OCI-M1 (cell line): ENCODE measurements at regions not wholly inside any gene's neighbourhood (a gene's known extent, or its start where the extent isn't known, plus 50 kb on each side); places are given as distances from the start of the nearest gene placed in this dataset.

Experiments used
- DNase-seq: peaks from one replicate; lab custom pipeline; 2025; lab: John Stamatoyannopoulos, UW

DNA sequence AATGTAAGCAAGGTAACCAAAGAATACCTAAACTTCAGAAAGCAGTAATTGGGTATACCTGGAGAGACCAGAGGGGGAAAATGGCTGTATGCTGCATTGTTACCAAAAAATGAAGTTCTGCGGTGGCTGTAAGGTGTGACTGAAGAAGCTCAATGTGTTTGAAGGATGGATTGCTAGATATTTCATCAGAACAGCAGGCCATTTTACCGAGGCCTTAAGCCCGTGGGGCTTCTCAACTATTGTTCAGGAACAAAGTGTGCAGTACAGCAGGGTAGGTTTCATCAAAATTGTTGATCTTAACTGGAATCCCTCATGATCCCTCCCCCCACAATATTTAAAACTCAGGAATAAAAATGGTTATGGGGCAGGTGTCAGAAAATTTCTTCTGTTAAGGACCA lies 204.0 kb upstream of the GHITM start:
- peak; percentile 24 for DNase-seq

DNA sequence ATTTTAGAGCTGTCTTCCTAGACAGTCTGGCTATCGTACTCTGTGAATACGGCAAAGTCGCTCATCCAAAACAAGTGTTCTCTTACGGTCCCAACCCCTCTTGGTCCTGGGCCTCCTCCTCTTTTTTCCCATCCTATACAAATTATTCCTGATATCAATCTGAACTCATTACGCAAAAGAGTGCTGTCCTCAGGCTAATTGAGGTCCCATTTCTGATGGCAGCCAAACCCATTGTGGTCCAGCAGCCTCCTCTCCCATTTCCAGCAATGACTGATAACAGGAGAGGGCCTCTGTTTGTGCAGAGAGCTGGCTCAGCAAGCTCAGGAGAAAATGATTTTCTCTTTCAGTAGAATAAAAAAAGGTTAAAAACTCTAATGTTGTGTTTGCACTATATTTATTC lies 203.4 kb upstream of the GHITM start:
- no peak for DNase-seq

DNA sequence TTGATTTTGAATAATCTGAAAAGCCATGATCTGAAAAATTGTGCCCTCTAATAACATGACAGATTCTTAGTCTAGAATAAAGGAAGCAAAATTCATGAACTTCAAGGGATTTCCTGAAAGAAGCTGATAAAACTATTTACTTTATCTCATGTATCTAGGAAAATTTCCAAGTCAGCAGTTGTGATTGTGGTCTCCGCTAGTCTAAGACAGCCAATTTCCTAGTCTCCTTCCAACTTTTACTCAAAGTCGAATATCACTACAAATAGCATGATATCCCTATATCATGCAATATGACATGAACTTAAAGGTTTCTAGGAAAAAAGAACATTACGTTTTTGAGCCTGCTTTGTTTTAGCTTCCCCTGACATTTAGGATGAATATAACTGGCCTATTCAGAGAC lies 202.1 kb upstream of the GHITM start:
- no peak for DNase-seq

DNA sequence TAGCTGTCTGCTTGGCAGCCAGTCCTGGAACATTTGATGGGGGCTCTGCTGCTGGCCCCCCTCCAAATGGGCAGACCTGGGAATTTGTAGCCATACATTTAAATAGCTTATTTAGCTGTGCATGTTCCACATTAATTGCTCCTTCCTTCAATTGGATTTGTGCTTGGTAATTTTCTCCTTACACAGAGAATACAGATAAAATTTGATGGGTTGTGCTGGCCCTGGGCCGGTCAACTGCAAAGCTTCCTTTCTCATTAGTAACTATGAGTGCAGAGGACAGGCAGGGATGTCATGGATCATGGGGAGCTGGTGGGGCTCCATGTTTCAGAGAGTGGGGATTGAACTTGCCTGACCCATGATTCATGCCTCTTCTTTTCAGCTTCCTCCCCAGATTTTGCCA lies 201.5 kb upstream of the GHITM start:
- DNase-seq = no peak

DNA sequence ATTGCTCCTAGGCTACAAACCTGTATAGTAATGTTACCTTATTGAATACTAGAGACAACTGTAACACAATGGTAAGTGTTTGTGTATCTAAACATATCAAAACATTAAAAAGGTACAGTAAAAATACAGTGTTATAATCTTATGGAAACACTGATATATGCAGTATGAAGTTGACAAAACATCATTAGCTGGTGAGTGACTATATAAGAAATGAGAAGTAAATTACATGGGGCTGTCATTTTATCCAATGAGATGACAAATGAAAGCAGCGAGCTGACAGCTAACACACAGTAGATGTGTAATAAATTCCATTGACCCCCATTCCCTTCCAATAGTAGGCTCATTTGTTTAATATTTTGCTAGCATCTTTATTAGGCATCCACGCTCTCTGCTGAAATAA lies 198.1 kb upstream of the GHITM start:
- DNase-seq = no peak

DNA sequence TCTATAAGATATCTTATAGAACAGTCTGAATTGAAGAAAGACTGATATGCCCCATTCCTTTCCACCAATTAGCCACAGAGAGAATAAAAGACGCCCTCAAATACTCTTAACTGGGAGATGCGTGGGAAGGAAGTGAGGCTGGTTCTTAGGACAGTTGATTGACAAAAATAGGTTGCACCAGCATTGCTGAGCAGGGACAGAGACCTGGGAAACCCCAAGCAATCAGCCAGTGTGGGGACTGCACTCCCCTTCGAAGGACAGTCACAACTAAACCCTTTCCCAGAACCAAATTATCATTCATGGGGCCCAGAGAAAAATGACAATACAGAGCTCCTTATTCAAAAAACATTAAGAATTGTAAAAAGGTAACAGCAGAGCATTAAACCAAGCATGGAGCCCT lies 196.9 kb upstream of the GHITM start:
- no peak for DNase-seq

DNA sequence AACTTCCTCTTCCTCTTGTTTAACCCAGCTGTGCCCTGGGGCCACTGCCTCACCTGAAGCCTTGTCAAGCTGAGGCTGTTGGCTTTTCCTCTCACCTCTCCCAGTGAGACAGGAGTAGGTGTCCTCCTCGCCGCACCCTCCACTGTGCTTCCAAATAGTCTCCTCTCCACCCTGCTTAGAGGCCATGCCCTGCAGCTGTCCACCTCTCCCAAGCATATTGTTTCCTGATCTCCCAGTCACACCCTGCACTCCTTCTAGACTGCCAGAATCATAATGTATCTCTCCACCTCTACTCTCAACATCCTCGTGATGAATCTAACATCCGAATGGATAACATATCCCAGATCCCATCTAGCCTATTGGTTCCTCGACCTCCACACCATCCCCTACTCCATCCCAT lies 196.3 kb upstream of the GHITM start:
- no peak for DNase-seq

DNA sequence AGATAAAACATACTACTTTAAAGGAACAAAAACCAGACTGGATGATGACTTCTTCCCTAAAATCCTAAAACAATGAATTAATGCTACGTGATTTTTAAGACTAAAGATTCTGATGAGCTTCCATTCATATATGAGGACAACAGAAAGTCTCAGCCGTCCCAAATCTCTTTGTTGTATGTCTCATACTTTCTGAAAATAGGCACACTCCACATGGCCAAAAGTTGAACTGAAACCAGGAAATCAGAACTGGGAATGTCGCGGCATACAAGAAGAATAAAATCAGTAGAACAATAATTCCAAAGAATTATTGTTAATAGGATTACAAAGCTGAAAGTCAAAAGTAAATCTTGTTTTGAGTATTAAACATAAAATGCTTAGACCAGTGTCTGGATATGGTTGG lies 195.4 kb upstream of the GHITM start:
- no peak for DNase-seq

DNA sequence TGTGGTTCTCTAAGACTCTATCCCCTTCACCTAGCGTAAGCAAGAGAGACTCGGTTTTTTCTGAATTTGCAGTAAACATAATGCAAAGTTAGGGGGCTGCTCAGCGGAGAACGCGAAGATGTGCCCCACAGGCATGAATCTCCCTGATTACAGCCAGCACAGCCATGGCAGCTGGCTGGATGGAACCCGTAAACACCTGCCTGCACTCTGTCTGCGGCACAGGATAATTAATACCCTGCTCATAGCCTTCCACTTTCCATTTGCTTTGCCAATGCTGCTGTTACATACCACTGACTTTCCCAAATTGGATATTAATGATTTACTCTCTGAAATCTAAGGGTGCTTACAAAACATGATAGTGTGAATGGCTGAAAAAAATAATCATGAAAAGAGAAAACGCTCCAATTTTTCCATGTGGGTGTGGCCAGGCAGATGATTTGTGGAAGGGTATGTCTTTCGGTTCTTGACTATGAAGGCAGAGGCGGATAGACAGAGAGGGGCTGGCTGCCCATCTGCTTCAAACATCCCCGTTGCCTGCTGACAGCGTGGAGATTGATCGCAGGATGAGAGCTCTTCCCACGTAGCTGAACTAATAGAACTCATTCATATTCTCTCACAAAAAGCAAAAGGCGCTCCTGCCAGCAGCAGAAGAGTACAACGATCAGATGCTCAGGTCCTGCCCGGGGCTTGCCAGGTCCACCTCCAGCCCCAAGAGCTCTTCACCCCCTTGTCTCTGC lies 193.2 kb upstream of the GHITM start:
- DNase-seq = no peak

DNA sequence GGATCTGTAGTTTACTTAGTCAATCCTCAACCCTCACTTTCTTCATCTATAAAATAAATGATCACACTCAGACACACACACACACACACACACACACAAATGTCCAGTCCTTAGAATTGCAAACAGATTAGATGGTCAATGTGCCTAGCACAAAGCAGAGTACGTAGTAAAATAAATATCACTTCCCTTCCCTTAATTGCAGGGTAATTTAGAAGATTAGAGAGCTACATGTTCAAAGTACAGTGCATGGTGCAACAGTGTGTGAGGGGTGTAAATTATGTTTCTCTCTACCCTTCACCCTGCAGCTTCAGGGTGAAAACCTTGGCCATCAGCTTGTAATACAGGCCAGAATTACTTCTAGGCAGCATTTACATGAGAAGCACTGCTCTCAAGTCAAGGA lies 187.0 kb upstream of the GHITM start:
- DNase-seq = no peak

DNA sequence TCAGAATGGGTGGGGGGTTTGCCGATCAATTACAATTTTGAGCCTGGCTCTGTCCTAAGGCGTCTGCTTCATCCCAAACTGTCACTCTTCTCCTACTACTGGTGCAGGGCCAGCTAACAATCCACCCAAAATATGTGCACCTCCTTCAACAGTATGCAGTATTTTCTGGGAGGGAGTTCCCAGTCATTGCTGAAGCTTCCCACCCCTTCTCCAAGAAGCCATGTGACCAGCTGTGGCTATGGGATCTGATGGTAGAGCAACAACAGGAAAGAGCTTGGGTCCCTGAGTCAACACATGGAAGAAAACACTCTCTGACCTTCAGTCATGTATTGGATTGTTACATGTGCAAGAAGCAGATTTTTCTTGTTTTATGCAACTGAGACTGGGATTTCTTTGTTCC lies 185.7 kb upstream of the GHITM start:
- DNase-seq = no peak

DNA sequence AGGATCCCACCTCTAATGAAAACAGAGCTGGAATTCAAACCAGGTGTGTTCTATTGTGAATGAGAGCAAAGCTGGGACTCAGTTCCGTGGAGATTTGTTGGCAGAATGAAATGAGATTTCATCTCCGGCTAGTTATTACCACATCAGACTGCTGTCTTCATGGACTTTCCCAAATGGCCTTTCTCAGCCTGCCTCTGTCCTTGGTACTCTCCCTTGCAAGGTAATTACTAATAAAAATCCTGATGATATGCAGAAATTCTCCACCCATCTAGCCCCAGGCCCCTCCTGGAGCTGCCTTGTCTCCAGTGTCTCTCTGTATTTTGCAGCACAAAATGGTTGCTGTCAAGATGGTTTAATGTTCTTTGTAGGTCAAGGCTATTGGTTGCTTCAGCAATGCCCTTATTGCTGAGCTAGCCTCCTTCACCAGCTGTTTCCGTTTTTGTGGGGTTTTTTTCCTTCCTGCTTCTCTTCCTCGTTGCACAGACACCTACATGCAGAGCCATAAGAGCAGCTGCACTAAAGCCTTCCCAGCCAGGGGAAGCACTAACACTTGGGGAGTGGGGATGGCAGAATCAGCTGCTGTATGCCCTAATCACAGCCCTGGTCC lies 185.0 kb upstream of the GHITM start:
- no peak for DNase-seq

DNA sequence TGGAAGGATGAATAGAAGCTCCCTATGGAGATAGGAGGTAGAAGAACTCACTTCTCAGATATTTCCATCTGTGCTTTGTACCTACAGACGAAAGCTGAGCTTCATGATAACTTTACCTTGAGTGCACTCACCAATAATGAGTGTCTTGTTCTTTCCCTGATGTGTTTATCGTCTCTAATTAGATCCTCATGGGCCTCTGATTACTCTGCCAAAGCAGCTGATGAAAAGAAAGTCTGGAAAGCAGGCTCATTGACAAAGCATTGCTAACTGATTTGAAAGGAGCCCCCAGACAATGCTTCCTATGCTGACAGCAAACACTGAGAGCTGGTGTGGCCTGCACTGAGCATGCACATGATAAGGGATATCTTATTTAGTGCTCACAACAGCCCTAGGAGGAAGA lies 183.9 kb upstream of the GHITM start:
- no peak for DNase-seq

DNA sequence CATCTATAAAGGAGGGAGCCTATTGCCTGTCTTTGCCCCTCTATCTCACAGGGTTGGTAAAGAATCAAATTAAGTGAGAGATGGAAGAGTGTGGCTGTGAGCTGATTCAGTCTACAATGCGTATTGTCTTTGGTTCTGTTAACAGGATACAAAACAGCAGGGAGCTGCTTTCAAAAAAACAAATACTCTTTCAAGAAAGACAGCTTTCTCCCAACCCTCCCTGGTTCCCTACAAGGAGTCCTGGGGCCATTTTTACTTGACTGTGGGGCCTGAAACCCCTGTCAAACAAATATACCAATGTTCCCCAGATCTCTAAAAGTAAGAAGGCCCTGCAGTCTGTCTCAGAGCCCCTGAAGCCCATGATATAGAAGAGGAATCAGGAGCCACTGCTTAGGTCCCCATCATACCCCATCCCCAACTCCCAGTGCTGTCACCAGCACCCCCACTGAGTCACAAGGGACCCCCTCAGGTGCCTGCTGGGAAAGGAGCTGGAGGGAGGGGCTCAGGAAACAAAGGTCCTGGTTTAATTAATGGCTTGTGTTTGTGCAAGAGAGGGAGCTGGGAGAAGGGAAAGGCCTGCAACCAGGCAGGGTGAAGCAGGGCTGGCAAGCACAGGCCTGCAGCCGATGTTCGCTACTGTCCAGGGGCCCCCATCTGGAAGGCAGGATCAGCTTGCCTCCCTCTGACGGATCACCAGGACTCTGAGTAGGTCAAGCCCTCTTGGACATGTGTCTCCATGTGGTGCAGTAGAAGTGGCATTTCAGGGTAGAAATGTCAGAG lies 182.0 kb upstream of the GHITM start:
- no peak for DNase-seq

DNA sequence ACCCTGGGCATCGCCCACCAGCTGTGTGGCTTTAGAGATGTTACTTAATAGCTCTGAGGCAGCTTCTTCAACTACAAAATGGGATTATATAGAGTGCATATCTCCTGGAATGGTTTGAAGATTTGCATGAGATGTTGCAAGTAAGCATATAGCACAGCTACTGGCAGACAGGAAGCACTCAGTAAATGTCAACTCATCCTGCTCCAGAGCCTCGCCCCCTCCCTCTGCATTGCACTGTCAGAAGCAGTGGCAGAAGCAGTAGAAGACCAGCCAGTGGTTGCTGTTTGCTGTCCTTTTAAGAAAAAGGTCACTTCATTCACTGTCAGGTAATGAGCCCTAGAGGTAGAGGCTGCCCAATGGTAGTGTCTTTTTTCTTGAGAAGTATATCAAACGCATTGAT lies 180.0 kb upstream of the GHITM start:
- peak; percentile 39 for DNase-seq

DNA sequence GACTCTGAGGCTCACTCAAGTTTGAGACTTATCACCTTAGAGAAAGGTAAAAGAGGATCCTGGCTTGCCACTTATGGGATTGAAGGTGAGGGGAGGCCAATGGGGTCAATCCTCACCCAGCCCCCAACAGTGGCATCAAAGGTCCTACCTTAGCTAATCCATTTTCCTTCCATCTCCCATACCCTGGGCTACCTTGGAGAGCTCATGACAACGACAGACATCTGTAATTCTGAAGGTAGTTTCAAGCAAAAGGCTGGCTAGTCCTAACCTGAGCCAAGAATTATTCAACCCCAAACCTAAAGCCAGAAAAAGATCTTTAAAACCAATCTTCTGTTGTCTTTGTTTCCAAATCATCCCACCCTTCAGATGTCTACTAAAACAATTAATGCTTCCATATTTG lies 179.2 kb upstream of the GHITM start:
- DNase-seq = no peak

DNA sequence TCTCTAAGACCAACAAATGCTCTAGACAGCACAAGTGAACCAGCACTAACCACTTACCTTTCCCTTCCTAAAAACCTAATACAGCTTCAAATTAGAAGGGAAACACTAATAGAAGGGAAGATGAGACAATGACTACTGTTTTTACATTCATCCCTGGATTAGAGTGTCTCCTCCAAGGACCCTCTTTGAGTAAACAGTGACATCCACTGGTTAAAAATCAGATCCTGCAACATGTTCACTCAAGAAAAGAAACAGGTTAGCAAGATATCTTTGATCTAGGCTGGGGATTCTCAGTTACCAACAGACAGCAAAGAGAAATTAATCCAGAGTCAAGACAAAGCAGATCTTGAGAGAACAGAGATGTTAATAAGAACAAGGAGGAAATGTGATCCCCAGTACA lies 177.7 kb upstream of the GHITM start:
- DNase-seq = peak; percentile 14

DNA sequence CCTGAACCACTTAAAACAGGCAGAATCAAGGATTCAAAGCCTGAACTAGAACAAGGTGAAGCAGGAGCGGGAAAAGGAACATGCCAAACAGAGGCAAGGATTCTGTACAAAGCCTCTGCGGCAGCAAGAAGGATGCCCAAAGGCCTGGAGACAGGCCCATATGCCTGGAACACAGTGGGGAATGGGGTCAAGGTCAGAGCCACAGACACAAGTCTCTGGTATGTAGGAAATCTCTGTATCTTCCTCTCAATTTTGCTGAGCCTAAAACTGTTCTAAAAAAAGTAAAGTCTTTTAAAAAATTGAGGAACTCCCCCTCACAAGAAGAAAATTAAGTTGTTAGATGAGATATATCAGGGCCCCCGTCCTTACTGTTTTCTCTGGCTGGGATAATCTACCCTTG lies 175.9 kb upstream of the GHITM start:
- no peak for DNase-seq

DNA sequence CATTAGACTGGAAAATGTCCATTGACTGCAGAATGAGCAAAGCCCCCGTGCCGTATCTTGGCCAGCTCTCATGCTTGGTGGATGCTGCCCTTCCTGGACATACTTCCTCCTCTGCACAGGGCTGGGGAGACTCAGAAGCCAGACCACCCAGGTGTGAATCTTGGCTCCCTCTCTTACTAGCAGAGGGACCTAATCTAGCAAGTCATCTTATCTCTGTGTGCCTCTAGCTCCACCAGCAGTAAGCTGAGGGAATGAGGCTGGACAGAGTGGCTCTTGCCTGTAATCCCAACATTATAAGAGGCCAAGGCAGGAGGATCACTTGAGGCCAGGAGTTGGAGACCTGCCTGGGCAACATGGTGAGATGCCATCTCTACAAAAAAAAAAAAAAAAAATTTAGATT lies 173.8 kb upstream of the GHITM start:
- DNase-seq = no peak

DNA sequence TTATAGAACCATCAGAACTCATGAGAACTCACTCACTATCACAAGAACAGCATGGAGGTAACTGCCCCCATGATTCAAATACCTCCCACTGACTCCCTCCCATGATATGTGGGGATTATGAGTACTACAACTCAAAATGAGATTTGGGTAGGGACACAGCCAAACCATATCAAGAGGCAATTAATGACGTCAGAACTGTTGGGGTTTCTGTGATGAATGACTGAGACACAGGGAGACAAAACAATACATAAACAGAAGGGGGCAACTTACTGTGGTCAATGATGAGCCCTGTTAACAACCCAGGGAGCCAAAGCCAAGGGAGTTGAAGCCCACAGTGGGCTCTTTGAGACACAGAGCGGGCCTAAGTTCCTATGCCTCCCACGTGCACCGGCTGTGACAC lies 171.3 kb upstream of the GHITM start:
- DNase-seq = no peak

DNA sequence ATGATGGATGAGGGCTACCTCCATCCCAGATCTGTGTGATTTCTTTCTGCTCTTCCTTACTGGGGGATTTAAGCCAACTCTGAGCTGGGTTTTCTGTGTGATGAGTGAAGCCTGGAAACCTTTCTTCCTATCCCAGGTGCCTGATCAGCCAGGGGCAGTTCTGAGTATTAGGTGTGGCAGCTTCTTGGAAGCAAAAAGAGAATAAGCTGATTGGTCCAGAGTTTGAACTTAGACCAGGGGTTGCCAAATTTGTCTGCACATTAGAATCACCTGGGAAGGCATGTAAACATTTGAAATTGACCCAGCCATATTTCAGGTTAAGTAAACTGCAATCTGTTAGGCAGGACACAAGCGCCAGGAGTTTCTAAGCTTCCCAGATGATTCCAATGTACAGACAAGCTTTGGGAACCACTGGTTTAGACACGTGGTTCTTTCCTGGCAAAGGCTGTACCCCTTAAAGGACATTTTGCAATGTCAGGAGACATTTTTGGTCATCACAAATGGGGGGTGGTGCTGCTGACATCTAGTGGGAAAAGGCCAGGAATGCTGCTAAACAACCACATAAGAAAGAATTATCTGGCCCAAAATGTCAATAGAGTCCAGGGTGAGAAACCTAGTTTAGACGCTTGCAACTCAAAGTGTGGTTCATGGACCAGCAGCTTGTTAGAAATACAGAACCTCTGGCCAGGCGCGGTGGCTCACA lies 160.5 kb upstream of the GHITM start:
- DNase-seq = no peak

DNA sequence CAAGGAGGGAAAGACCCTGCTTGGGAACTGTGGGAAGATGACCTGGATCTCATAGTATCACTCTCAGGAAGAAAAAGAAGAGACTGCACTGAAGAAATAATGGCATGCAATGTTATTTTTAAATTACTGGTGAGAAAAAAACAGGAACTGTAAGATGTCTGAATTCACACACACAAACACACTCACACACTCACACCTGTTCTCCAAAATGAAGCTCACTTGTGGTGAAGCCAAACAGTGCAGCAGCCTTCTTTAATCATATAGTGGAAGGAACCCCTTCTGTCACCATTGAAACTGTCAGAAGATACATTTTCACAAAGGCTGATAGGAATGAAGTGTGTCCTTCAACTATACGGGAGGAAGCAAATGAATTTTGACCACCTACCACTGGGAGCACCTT lies 156.5 kb upstream of the GHITM start:
- DNase-seq = no peak
